ENCODE measurements at regions not wholly inside any gene's neighbourhood (a gene's known extent, or its start where the extent isn't known, plus 50 kb on each side); places are given as distances from the start of the nearest gene placed in this dataset.

DNA sequence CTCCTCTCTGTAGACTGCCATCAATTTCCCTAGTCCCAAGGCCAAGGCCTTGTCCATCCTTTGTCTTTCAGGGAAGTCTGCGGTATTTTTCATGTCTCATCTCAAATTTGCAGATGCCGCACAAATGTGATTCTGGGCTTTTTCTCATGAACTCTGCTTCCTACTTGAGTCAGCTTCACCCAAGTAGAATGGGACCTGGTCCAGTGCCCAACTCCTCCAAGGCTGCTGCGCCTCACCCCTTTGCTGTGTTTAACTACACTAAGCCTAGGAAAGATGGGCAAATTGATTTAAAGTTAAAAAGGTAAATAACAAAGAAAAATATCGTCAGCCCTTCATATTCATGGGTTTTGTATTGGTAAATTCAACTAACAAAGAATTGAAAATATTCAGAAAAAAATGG lies 1092.6 kb upstream of the AUTS2 start (continued):
- TF ChIP-seq, protein P1, sequence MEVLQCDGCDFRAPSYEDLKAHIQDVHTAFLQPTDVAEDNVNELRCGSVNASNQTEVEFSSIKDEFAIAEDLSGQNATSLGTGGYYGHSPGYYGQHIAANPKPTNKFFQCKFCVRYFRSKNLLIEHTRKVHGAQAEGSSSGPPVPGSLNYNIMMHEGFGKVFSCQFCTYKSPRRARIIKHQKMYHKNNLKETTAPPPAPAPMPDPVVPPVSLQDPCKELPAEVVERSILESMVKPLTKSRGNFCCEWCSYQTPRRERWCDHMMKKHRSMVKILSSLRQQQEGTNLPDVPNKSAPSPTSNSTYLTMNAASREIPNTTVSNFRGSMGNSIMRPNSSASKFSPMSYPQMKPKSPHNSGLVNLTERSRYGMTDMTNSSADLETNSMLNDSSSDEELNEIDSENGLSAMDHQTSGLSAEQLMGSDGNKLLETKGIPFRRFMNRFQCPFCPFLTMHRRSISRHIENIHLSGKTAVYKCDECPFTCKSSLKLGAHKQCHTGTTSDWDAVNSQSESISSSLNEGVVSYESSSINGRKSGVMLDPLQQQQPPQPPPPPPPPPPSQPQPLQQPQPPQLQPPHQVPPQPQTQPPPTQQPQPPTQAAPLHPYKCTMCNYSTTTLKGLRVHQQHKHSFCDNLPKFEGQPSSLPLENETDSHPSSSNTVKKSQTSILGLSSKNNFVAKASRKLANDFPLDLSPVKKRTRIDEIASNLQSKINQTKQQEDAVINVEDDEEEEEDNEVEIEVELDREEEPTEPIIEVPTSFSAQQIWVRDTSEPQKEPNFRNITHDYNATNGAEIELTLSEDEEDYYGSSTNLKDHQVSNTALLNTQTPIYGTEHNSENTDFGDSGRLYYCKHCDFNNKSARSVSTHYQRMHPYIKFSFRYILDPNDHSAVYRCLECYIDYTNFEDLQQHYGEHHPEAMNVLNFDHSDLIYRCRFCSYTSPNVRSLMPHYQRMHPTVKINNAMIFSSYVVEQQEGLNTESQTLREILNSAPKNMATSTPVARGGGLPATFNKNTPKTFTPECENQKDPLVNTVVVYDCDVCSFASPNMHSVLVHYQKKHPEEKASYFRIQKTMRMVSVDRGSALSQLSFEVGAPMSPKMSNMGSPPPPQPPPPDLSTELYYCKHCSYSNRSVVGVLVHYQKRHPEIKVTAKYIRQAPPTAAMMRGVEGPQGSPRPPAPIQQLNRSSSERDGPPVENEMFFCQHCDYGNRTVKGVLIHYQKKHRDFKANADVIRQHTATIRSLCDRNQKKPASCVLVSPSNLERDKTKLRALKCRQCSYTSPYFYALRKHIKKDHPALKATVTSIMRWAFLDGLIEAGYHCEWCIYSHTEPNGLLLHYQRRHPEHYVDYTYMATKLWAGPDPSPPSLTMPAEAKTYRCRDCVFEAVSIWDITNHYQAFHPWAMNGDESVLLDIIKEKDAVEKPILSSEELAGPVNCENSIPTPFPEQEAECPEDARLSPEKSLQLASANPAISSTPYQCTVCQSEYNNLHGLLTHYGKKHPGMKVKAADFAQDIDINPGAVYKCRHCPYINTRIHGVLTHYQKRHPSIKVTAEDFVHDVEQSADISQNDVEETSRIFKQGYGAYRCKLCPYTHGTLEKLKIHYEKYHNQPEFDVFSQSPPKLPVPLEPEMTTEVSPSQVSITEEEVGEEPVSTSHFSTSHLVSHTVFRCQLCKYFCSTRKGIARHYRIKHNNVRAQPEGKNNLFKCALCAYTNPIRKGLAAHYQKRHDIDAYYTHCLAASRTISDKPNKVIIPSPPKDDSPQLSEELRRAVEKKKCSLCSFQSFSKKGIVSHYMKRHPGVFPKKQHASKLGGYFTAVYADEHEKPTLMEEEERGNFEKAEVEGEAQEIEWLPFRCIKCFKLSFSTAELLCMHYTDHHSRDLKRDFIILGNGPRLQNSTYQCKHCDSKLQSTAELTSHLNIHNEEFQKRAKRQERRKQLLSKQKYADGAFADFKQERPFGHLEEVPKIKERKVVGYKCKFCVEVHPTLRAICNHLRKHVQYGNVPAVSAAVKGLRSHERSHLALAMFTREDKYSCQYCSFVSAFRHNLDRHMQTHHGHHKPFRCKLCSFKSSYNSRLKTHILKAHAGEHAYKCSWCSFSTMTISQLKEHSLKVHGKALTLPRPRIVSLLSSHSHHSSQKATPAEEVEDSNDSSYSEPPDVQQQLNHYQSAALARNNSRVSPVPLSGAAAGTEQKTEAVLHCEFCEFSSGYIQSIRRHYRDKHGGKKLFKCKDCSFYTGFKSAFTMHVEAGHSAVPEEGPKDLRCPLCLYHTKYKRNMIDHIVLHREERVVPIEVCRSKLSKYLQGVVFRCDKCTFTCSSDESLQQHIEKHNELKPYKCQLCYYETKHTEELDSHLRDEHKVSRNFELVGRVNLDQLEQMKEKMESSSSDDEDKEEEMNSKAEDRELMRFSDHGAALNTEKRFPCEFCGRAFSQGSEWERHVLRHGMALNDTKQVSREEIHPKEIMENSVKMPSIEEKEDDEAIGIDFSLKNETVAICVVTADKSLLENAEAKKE (CRISPR knock-in tag; IDR thresholded peaks at IDR 0.05) = no peak
- TF ChIP-seq CREB1 (CRISPR knock-in tag; IDR thresholded peaks at IDR 0.05; ENCODE audit: low read depth) (no peak), ZNF114 (CRISPR knock-in tag; IDR thresholded peaks at IDR 0.05) (no peak), NANOG (IDR thresholded peaks at IDR 0.05; ENCODE audit: borderline replicate concordance) (no peak), JUNB (IDR thresholded peaks at IDR 0.05; ENCODE audit: unreplicated experiment) (no peak), EZH2phosphoT487 (IDR thresholded peaks at IDR 0.05; ENCODE audit: unreplicated experiment) (no peak)
- TF ChIP-seq, protein P2, sequence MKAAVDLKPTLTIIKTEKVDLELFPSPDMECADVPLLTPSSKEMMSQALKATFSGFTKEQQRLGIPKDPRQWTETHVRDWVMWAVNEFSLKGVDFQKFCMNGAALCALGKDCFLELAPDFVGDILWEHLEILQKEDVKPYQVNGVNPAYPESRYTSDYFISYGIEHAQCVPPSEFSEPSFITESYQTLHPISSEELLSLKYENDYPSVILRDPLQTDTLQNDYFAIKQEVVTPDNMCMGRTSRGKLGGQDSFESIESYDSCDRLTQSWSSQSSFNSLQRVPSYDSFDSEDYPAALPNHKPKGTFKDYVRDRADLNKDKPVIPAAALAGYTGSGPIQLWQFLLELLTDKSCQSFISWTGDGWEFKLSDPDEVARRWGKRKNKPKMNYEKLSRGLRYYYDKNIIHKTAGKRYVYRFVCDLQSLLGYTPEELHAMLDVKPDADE (IDR thresholded peaks at IDR 0.05) = no peak

DNA sequence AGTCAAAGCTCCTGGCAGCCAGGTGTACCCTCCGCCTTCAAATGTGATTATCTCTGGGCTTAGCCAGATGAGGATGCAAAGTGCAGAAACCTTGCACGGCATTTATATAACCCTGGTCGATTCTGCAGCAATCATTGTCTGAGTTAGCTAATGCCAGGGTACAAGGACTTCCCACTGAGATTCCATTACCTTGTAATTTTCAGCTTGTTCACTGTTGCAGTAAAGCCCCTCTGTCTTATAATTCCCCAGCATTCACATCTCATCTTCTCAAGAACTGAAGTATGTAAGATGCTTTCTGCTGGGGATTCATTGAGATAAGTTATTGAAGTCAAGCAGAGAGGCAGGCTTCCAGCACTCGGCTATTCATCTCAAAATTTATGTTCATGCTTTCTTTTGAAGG lies 1090.6 kb upstream of the AUTS2 start:
- Histone ChIP-seq H3K27me3 (ENCODE audit: insufficient read depth) (no peaks in the 10 kb centered on the region), H3K4me3 (no peak overlapping the region), H2AFZ (no peak overlapping the region), H3F3A (replicated peaks; ENCODE audit: low read depth) (no peaks in the 10 kb centered on the region), H3K27ac (ENCODE audit: low read depth) (no peak overlapping the region), H3K79me2 (replicated peaks; ENCODE audit: insufficient read depth) (no peaks in the 10 kb centered on the region), H3K4me2 (no peak overlapping the region), H3K4me1 (ENCODE audit: insufficient read depth) (no peaks in the 10 kb centered on the region), H3K36me3 (ENCODE audit: insufficient read depth) (no peaks in the 10 kb centered on the region; the same call in 1 of the 2 replicates), H3K9me2 (ENCODE audit: insufficient read depth) (no peaks in the 10 kb centered on the region), H4K20me1 (replicated peaks; ENCODE audit: insufficient read depth) (no peaks in the 10 kb centered on the region)
- no peak for ATAC-seq
- peaks cover 100% of the 10 kb centered on the region; the same call in 2 of the 3 replicates for H3K9me3 Mint-ChIP-seq
- no peaks in the 10 kb centered on the region for H3K4me1 Mint-ChIP-seq
- peaks cover 6% of the 10 kb centered on the region for H3K27me3 Mint-ChIP-seq (ENCODE audit: insufficient read depth, low read depth, poor library complexity)
- peaks cover 61% of the 10 kb centered on the region for H3K36me3 Mint-ChIP-seq (ENCODE audit: low read depth)
- no peak for DNase-seq (ENCODE audit: low spot score)
- H3K4me3 Mint-ChIP-seq = no peak overlapping the region
- no peak overlapping the region for H3K27ac Mint-ChIP-seq
- TF ChIP-seq, protein P3, sequence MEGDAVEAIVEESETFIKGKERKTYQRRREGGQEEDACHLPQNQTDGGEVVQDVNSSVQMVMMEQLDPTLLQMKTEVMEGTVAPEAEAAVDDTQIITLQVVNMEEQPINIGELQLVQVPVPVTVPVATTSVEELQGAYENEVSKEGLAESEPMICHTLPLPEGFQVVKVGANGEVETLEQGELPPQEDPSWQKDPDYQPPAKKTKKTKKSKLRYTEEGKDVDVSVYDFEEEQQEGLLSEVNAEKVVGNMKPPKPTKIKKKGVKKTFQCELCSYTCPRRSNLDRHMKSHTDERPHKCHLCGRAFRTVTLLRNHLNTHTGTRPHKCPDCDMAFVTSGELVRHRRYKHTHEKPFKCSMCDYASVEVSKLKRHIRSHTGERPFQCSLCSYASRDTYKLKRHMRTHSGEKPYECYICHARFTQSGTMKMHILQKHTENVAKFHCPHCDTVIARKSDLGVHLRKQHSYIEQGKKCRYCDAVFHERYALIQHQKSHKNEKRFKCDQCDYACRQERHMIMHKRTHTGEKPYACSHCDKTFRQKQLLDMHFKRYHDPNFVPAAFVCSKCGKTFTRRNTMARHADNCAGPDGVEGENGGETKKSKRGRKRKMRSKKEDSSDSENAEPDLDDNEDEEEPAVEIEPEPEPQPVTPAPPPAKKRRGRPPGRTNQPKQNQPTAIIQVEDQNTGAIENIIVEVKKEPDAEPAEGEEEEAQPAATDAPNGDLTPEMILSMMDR (conservative IDR thresholded peaks at IDR 0.05; ENCODE audit: low read depth in 2 of 2) = no peak
- no peak for TF ChIP-seq NANOG (IDR thresholded peaks at IDR 0.05; ENCODE audit: borderline replicate concordance)
